GM10266 (cell line): ENCODE measurements at regions not wholly inside any gene's neighbourhood (a gene's known extent, or its start where the extent isn't known, plus 50 kb on each side); places are given as distances from the start of the nearest gene placed in this dataset.

ENCODE experiments used
- DNase-seq: peaks from one replicate; pipeline ENCODE4 v3.0.0; 2012; ENCODE audit errors: extremely low spot score
- CTCF ChIP-seq: IDR thresholded peaks from 2 replicates; pipeline ENCODE4 v1.5.1; 2012; ENCODE audit warnings: mild to moderate bottlenecking, low read depth; ENCODE audit not compliant: control insufficient read depth, insufficient read depth; ENCODE audit errors: missing control alignments

GRCh38 chr22:22834783-22835182 lies 52.8 kb upstream of the IGLL5 start:
- DNase-seq = no peak
- no peak for TF ChIP-seq CTCF

GRCh38 chr22:22835242-22835641 lies 52.4 kb upstream of the IGLL5 start:
- no peak for TF ChIP-seq CTCF
- no peak for DNase-seq

- no peak for TF ChIP-seq CTCF
- no peak for DNase-seq
Measured at GRCh38 chr22:22835771-22836291, 51.8 kb upstream of the IGLL5 start.

GRCh38 chr22:22836635-22837034 lies 51.0 kb upstream of the IGLL5 start:
- no peak for TF ChIP-seq CTCF
- DNase-seq = no peak
